Keratinocyte (primary cell): ENCODE measurements at regions not wholly inside any gene's neighbourhood (a gene's known extent, or its start where the extent isn't known, plus 50 kb on each side); places are given as distances from the start of the nearest gene placed in this dataset.

ENCODE experiments used
- DNase-seq: peaks from one replicate; pipeline ENCODE4 v3.0.0-alpha.2; 2011; ENCODE audit warnings: low read depth, missing footprints, low spot score
- FAIRE-seq: peaks from 2 replicates; lab custom pipeline; 2011; peaks lifted over from hg19 to GRCh38; lab: Jason Lieb, UNC
- H2AFZ ChIP-seq: 2 replicates; pipeline ENCODE4 v1.6.0; 2012; ENCODE audit warnings: low read length, control low read depth, inconsistent platforms; ENCODE audit not compliant: control insufficient read depth
- H3K27ac ChIP-seq: 2 replicates; pipeline ENCODE4 v1.5.1; 2011; ENCODE audit warnings: low read length; ENCODE audit not compliant: control insufficient read depth, insufficient read depth
- H3K27me3 ChIP-seq: 3 replicates; pipeline ENCODE4 v1.6.0; 2011; ENCODE audit warnings: low read length; ENCODE audit not compliant: control insufficient read depth, insufficient read depth; ENCODE audit errors: extremely low read depth
- H3K36me3 ChIP-seq, 2 experiments: 2 replicates in 1 of 2; 3 replicates in 1 of 2; pipeline ENCODE4 v1.5.1; 2011; ENCODE audit warnings: low read length in 2 of 2, mild to moderate bottlenecking in 1 of 2; ENCODE audit not compliant: control insufficient read depth in 2 of 2, insufficient read depth in 2 of 2; ENCODE audit errors: extremely low read depth in 1 of 2
- H3K4me1 ChIP-seq: 3 replicates; pipeline ENCODE4 v1.5.1; 2011; ENCODE audit warnings: low read length; ENCODE audit not compliant: control insufficient read depth, insufficient read depth; ENCODE audit errors: extremely low read depth
- H3K4me2 ChIP-seq: 3 replicates; pipeline ENCODE4 v1.6.0; 2011; ENCODE audit warnings: low read depth, low read length; ENCODE audit not compliant: control insufficient read depth, insufficient read depth; ENCODE audit errors: extremely low read depth
- H3K4me3 ChIP-seq, 3 experiments: fragments of 200-600 bp in 1 of 3; sonication (generic) in 1 of 3; 2 replicates in 2 of 3; 3 replicates in 1 of 3; pipeline ENCODE4 v1.5.1; 2011 to 2016; ENCODE audit warnings: low read length in 3 of 3, mild to moderate bottlenecking in 3 of 3, control low read depth in 2 of 3, inconsistent platforms in 1 of 3, low read depth in 1 of 3, mixed read lengths in 1 of 3, mixed run types in 1 of 3, moderate library complexity in 1 of 3; ENCODE audit not compliant: control insufficient read depth in 2 of 3, insufficient read depth in 2 of 3; ENCODE audit errors: extremely low read depth in 1 of 3
- H3K79me2 ChIP-seq: 2 replicates; pipeline ENCODE4 v1.6.0; 2012; ENCODE audit warnings: low read length; ENCODE audit not compliant: control insufficient read depth, insufficient read depth
- H3K9ac ChIP-seq: 3 replicates; pipeline ENCODE4 v1.6.0; 2011; ENCODE audit warnings: low read length; ENCODE audit not compliant: control insufficient read depth, insufficient read depth; ENCODE audit errors: extremely low read depth
- H3K9me1 ChIP-seq: 3 replicates; pipeline ENCODE4 v1.6.0; 2011; ENCODE audit warnings: low read length; ENCODE audit not compliant: control insufficient read depth, insufficient read depth; ENCODE audit errors: extremely low read depth
- H3K9me3 ChIP-seq: 2 replicates; pipeline ENCODE4 v1.5.1; 2012; ENCODE audit warnings: low read depth, low read length; ENCODE audit not compliant: control insufficient read depth
- H4K20me1 ChIP-seq: 3 replicates; pipeline ENCODE4 v1.6.0; 2011; ENCODE audit warnings: low read length; ENCODE audit not compliant: control insufficient read depth, insufficient read depth; ENCODE audit errors: extremely low read depth
- CTCF ChIP-seq, 3 experiments: IDR thresholded peaks in 1 of 3; conservative IDR thresholded peaks in 1 of 3; optimal IDR thresholded peaks in 1 of 3; 2 replicates in 2 of 3; 3 replicates in 1 of 3; pipeline versions ENCODE3 to v1.5.1; 2011; ENCODE audit warnings: low read length in 3 of 3, mild to moderate bottlenecking in 3 of 3, moderate library complexity in 2 of 3, control low read depth in 1 of 3, inconsistent platforms in 1 of 3; ENCODE audit not compliant: insufficient read depth in 2 of 3; ENCODE audit errors: extremely low read depth in 1 of 3
- EZH2 ChIP-seq: IDR thresholded peaks from one replicate; pipeline ENCODE4 v1.6.1; 2012; ENCODE audit warnings: inconsistent platforms, mild to moderate bottlenecking, low read length, moderate library complexity
- dilution Hi-C: fragments of 300-500 bp; cut with MboI; formaldehyde crosslinking; loops from one replicate; pipeline ENCODE4 v1.7.0; 2020; ENCODE audit warnings: low sequenced_read_pairs; ENCODE audit not compliant: extremely low pct_ligation_motif_present

GRCh38 chr4:33357121-33357520 is 2637.0 kb downstream of the PCDH7 start:
- TF ChIP-seq EZH2 (no peak), CTCF (optimal IDR thresholded peaks at IDR 0.05 in 1 of 3, IDR thresholded peaks at IDR 0.05 in 1 of 3, conservative IDR thresholded peaks at IDR 0.05 in 1 of 3; ENCODE audit: extremely low read depth in 1 of 3, insufficient read depth in 2 of 3, low read length in 3 of 3) (no peak)
- no peak for DNase-seq
- dilution Hi-C loops, result no loop called here

GRCh38 chr4:33369446-33369845 is 2649.3 kb downstream of the PCDH7 start:
- Histone ChIP-seq H3K4me2 (no peak overlapping the region), H2AFZ (no peak overlapping the region)

More at GRCh38 chr4:33357121-33357520, 2637.0 kb downstream of the PCDH7 start:
- H3K4me1 ChIP-seq, result no peaks in the 10 kb centered on the region
- no peaks in the 10 kb centered on the region for H3K9me1 ChIP-seq
- H3K9ac ChIP-seq, result no peak overlapping the region
- H3K4me2 ChIP-seq, result no peak overlapping the region
- FAIRE-seq, result no peak
- no peaks in the 10 kb centered on the region for H3K27me3 ChIP-seq
- H3K79me2 ChIP-seq, result no peaks in the 10 kb centered on the region
- H3K9me3 ChIP-seq, result no peaks in the 10 kb centered on the region
- no peak overlapping the region for H3K27ac ChIP-seq
- no peak overlapping the region for H3K4me3 ChIP-seq
- H3K36me3 ChIP-seq, result no peaks in the 10 kb centered on the region
- H2AFZ ChIP-seq, result no peak overlapping the region
- no peaks in the 10 kb centered on the region for H4K20me1 ChIP-seq

GRCh38 chr4:33381816-33382215 is 2661.6 kb downstream of the PCDH7 start:
- dilution Hi-C loops, result no loop called here
- no peak overlapping the region for H3K9ac ChIP-seq
- no peak for TF ChIP-seq CTCF (optimal IDR thresholded peaks at IDR 0.05 in 1 of 3, IDR thresholded peaks at IDR 0.05 in 1 of 3, conservative IDR thresholded peaks at IDR 0.05 in 1 of 3; ENCODE audit: extremely low read depth in 1 of 3, insufficient read depth in 2 of 3, low read length in 3 of 3)
- no peak for TF ChIP-seq EZH2

More at GRCh38 chr4:33369446-33369845, 2649.3 kb downstream of the PCDH7 start:
- no peaks in the 10 kb centered on the region for H3K79me2 ChIP-seq
- H3K9me1 ChIP-seq, result no peaks in the 10 kb centered on the region
- H3K9ac ChIP-seq, result no peak overlapping the region
- DNase-seq, result no peak
- H3K27ac ChIP-seq, result no peak overlapping the region
- no peak for TF ChIP-seq EZH2
- H4K20me1 ChIP-seq, result no peaks in the 10 kb centered on the region
- dilution Hi-C loops, result no loop called here
- no peak overlapping the region for H3K4me3 ChIP-seq
- H3K4me1 ChIP-seq, result no peaks in the 10 kb centered on the region
- H3K9me3 ChIP-seq, result no peaks in the 10 kb centered on the region
- H3K27me3 ChIP-seq, result no peaks in the 10 kb centered on the region
- no peak for FAIRE-seq
- H3K36me3 ChIP-seq, result no peaks in the 10 kb centered on the region

More at GRCh38 chr4:33381816-33382215, 2661.6 kb downstream of the PCDH7 start:
- no peaks in the 10 kb centered on the region for H3K27me3 ChIP-seq
- no peak overlapping the region for H3K27ac ChIP-seq
- DNase-seq (no peak), FAIRE-seq (no peak)
- H3K4me2 ChIP-seq, result no peak overlapping the region
- no peaks in the 10 kb centered on the region for H4K20me1 ChIP-seq
- no peaks in the 10 kb centered on the region for H3K9me1 ChIP-seq
- no peaks in the 10 kb centered on the region for H3K79me2 ChIP-seq
- no peaks in the 10 kb centered on the region for H3K36me3 ChIP-seq
- H2AFZ ChIP-seq, result no peak overlapping the region
- no peaks in the 10 kb centered on the region for H3K4me1 ChIP-seq
- peaks cover 2% of the 10 kb centered on the region for H3K9me3 ChIP-seq
- H3K4me3 ChIP-seq, result no peak overlapping the region
